ENCODE measurements at regions not wholly inside any gene's neighbourhood (a gene's known extent, or its start where the extent isn't known, plus 50 kb on each side); places are given as distances from the start of the nearest gene placed in this dataset.

DNA sequence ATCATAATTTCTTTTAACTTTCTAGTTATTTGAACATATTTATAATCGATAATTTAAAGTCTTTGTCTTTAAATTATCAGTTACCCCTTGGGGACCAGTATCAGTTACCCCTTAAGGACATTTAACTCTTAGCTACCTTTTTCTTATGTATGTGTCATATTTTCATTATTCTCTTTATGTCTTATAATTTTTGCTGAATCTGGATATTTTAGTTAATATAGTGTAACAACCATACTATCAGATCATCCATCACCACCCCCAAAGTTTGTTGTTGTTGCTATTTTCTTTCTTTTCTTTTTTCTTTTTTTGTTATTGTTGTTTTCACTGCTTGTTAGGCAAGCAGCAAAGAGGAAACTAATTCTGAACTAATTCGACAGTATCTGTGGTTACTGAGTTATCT, 57.0 kb upstream of the TNFSF18 start:
- Histone ChIP-seq H3K79me2 (ENCODE audit: insufficient read depth, low read length) (no peaks in the 10 kb centered on the region), H2BK5ac (ENCODE audit: insufficient read length, low read length) (no peak overlapping the region), H4K91ac (ENCODE audit: insufficient read length, low read depth, low read length) (no peak overlapping the region), H2BK20ac (ENCODE audit: low read depth, low read length, poor library complexity, severe bottlenecking) (no peak overlapping the region), H3K56ac (ENCODE audit: insufficient read length, low read depth, low read length) (no peak overlapping the region), H3K18ac (ENCODE audit: insufficient read length, low read depth, low read length) (no peak overlapping the region), H2BK12ac (ENCODE audit: insufficient read length, low read depth, low read length) (no peak overlapping the region), H3K23me2 (ENCODE audit: insufficient read length, low read depth, low read length, poor library complexity, severe bottlenecking) (no peaks in the 10 kb centered on the region), H3K9me3 (ENCODE audit: control insufficient read depth, low read depth, low read length) (peaks cover 4% of the 10 kb centered on the region), H2BK120ac (ENCODE audit: low read depth, low read length, poor library complexity, severe bottlenecking) (no peak overlapping the region), H3K4ac (ENCODE audit: low read depth, low read length) (no peak overlapping the region), H3K4me1 (ENCODE audit: insufficient read depth, low read length) (no peaks in the 10 kb centered on the region), H3K23ac (ENCODE audit: insufficient read length, low read depth, low read length) (no peak overlapping the region), H3K79me1 (ENCODE audit: insufficient read depth, low read depth, low read length, poor library complexity, severe bottlenecking) (no peaks in the 10 kb centered on the region), H3K14ac (ENCODE audit: insufficient read depth, low read length) (no peak overlapping the region), H4K5ac (ENCODE audit: insufficient read length, low read depth, low read length) (no peak overlapping the region), H2AK5ac (ENCODE audit: insufficient read length, low read length) (no peak overlapping the region), H3K9ac (ENCODE audit: extremely low read depth, insufficient read length, low read length) (no peak overlapping the region), H3K27ac (ENCODE audit: insufficient read length, low read depth, low read length) (no peak overlapping the region), H2AFZ (ENCODE audit: low read length) (no peak overlapping the region), H2BK15ac (ENCODE audit: low read depth, low read length) (no peak overlapping the region), H4K8ac (replicated peaks; ENCODE audit: insufficient read length, low read depth, low read length) (no peak overlapping the region), H4K20me1 (ENCODE audit: control insufficient read depth, insufficient read depth, insufficient read length) (no peaks in the 10 kb centered on the region), H3K27me3 (ENCODE audit: insufficient read depth, low read length) (no peaks in the 10 kb centered on the region), H3T11ph (ENCODE audit: low read length) (no peak overlapping the region), H3K4me2 (ENCODE audit: insufficient read depth, insufficient read length, low read length) (no peak overlapping the region)
- peaks cover 15 to 17% of the 10 kb centered on the region in 2 experiments for H3K9me3 Mint-ChIP-seq
- peaks cover 0 to 5% (median 0%) of the 10 kb centered on the region in 3 experiments; a peak in 3 of 7 replicates for H3K36me3 Mint-ChIP-seq (ENCODE audit: insufficient read depth in 1 of 3, low read depth in 3 of 3)
- H3K27ac Mint-ChIP-seq, result no peak overlapping the region
- WGBS (ENCODE audit: extremely low coverage, insufficient read length, low lambda C conversion rate), result no CpG with 5 or more reads among the region's 2 CpGs
- H3K4me3 Mint-ChIP-seq, result no peak overlapping the region
- H3K4me1 Mint-ChIP-seq, result no peaks in the 10 kb centered on the region
- TF ChIP-seq CTCF (conservative IDR thresholded peaks at IDR 0.05), result no peak
- DNase-seq, result no peak
- no peaks in the 10 kb centered on the region for H3K27me3 Mint-ChIP-seq (ENCODE audit: low read depth)

All from H9 (cell line).